Femur (tissue), 1 donor: ENCODE measurements at regions not wholly inside any gene's neighbourhood (a gene's known extent, or its start where the extent isn't known, plus 50 kb on each side); places are given as distances from the start of the nearest gene placed in this dataset.
"Not testable (repeated sequence)": the region's sequence is repeated elsewhere in the genome, so short reads cannot be mapped to it uniquely, and the experiment has no call there.

Experiments
- DNase-seq: peaks from one replicate; pipeline ENCODE4 v3.0.0-alpha.2; 2017

GRCh38 chr2:185274718-185275484 lies 463.7 kb upstream of the FSIP2 start:
- DNase-seq = no peak

- not testable (repeated sequence) for DNase-seq
Observed at GRCh38 chr2:185275979-185276378, 462.6 kb upstream of the FSIP2 start.

GRCh38 chr2:185278761-185279160 lies 459.8 kb upstream of the FSIP2 start:
- no peak for DNase-seq

- DNase-seq = no peak
Observed at GRCh38 chr2:185279999-185280398, 458.6 kb upstream of the FSIP2 start.

- no peak for DNase-seq
Observed at GRCh38 chr2:185284696-185285095, 453.9 kb upstream of the FSIP2 start.

- DNase-seq = not testable (repeated sequence)
Observed at GRCh38 chr2:185290012-185290411, 448.6 kb upstream of the FSIP2 start.

GRCh38 chr2:185291035-185291647 lies 447.5 kb upstream of the FSIP2 start:
- DNase-seq = peak; percentile 44

GRCh38 chr2:185299867-185300266 lies 438.7 kb upstream of the FSIP2 start:
- no peak for DNase-seq

GRCh38 chr2:185306119-185306518 lies 432.5 kb upstream of the FSIP2 start:
- no peak for DNase-seq

- DNase-seq = no peak
Observed at GRCh38 chr2:185316383-185316782, 422.2 kb upstream of the FSIP2 start.

GRCh38 chr2:185318271-185318724 lies 420.3 kb upstream of the FSIP2 start:
- DNase-seq = no peak

GRCh38 chr2:185335879-185336278 lies 402.7 kb upstream of the FSIP2 start:
- DNase-seq = no peak

- DNase-seq = no peak
Observed at GRCh38 chr2:185337033-185337432, 401.6 kb upstream of the FSIP2 start.

- no peak for DNase-seq
Observed at GRCh38 chr2:185338104-185338503, 400.5 kb upstream of the FSIP2 start.

- DNase-seq = no peak
Observed at GRCh38 chr2:185347445-185347844, 391.2 kb upstream of the FSIP2 start.

GRCh38 chr2:185360776-185361175 lies 377.8 kb upstream of the FSIP2 start:
- no peak for DNase-seq

GRCh38 chr2:185372188-185372587 lies 366.4 kb upstream of the FSIP2 start:
- no peak for DNase-seq

- no peak for DNase-seq
Observed at GRCh38 chr2:185373229-185373628, 365.4 kb upstream of the FSIP2 start.

GRCh38 chr2:185374878-185375277 lies 363.7 kb upstream of the FSIP2 start:
- no peak for DNase-seq

GRCh38 chr2:185375731-185376130 lies 362.9 kb upstream of the FSIP2 start:
- DNase-seq = no peak

- no peak for DNase-seq
Observed at GRCh38 chr2:185381631-185382030, 357.0 kb upstream of the FSIP2 start.

- DNase-seq = no peak
Observed at GRCh38 chr2:185384822-185385560, 353.6 kb upstream of the FSIP2 start.

GRCh38 chr2:185388226-185388625 lies 350.4 kb upstream of the FSIP2 start:
- no peak for DNase-seq

GRCh38 chr2:185391543-185391942 lies 347.1 kb upstream of the FSIP2 start:
- no peak for DNase-seq
